Mesenchymal stem cell (in vitro differentiated cells and primary cell): ENCODE measurements at regions not wholly inside any gene's neighbourhood (a gene's known extent, or its start where the extent isn't known, plus 50 kb on each side); places are given as distances from the start of the nearest gene placed in this dataset.

Source experiments
- DNase-seq: peaks from one replicate; pipeline ENCODE4 v3.0.0-alpha.2; 2013
- H2AFZ ChIP-seq: one replicate; pipeline ENCODE4 v1.6.1; 2013; ENCODE audit warnings: low read depth, mild to moderate bottlenecking, control low read depth, inconsistent platforms, low read length, moderate library complexity
- H2AK5ac ChIP-seq: 2 replicates; pipeline ENCODE4 v1.6.1; 2013; ENCODE audit warnings: low read length, moderate library complexity, mild to moderate bottlenecking, inconsistent platforms; ENCODE audit not compliant: severe bottlenecking
- H2BK120ac ChIP-seq: one replicate; pipeline ENCODE4 v1.6.1; 2013; ENCODE audit warnings: low read depth, mild to moderate bottlenecking, inconsistent platforms, low read length, moderate library complexity
- H2BK12ac ChIP-seq, 2 experiments: one replicate each; pipeline ENCODE4 v1.6.1; 2013; ENCODE audit warnings: inconsistent platforms in 2 of 2, low read length in 2 of 2, mild to moderate bottlenecking in 2 of 2, moderate library complexity in 2 of 2, control low read depth in 1 of 2
- H2BK15ac ChIP-seq: one replicate; pipeline ENCODE4 v1.6.1; 2013; ENCODE audit warnings: mild to moderate bottlenecking, low read depth, inconsistent platforms; ENCODE audit not compliant: poor library complexity, severe bottlenecking
- H2BK5ac ChIP-seq: 2 replicates; pipeline ENCODE4 v1.6.1; 2013; ENCODE audit warnings: low read depth, mild to moderate bottlenecking, low read length, control low read depth, inconsistent platforms; ENCODE audit not compliant: poor library complexity, severe bottlenecking
- H3K14ac ChIP-seq, 2 experiments: one replicate each; pipeline ENCODE4 v1.6.1; 2013; ENCODE audit warnings: inconsistent platforms in 2 of 2, low read length in 2 of 2, control low read depth in 1 of 2, mild to moderate bottlenecking in 1 of 2, moderate library complexity in 1 of 2
- H3K18ac ChIP-seq, 2 experiments: one replicate each; pipeline ENCODE4 v1.6.1; 2013; ENCODE audit warnings: inconsistent platforms in 2 of 2, low read length in 2 of 2, control low read depth in 1 of 2, low read depth in 1 of 2, mild to moderate bottlenecking in 1 of 2
- H3K23ac ChIP-seq, 2 experiments: one replicate each; pipeline ENCODE4 v1.6.1; 2013; ENCODE audit warnings: inconsistent platforms in 2 of 2, low read length in 2 of 2, mild to moderate bottlenecking in 2 of 2, moderate library complexity in 2 of 2, control low read depth in 1 of 2
- H3K27ac ChIP-seq: 2 replicates; pipeline ENCODE4 v1.5.1; 2013; ENCODE audit warnings: mild to moderate bottlenecking, moderate library complexity, low read length, control low read depth, inconsistent platforms; ENCODE audit not compliant: poor library complexity, severe bottlenecking
- H3K27me3 ChIP-seq, 2 experiments: 2 replicates each; pipeline versions ENCODE4 v1.6.1 to v1.7.0; 2013; ENCODE audit warnings: low read length in 2 of 2, mild to moderate bottlenecking in 2 of 2, moderate library complexity in 2 of 2, control low read depth in 1 of 2, inconsistent platforms in 1 of 2; ENCODE audit not compliant: control insufficient read depth in 1 of 2, insufficient read depth in 1 of 2
- H3K36me3 ChIP-seq, 2 experiments: 2 replicates each; pipeline versions ENCODE4 v1.6.1 to v1.7.0; 2013; ENCODE audit warnings: low read length in 2 of 2, control low read depth in 1 of 2, inconsistent platforms in 1 of 2, low read depth in 1 of 2, mild to moderate bottlenecking in 1 of 2; ENCODE audit not compliant: insufficient read depth in 2 of 2, control insufficient read depth in 1 of 2
- H3K4ac ChIP-seq, 2 experiments: one replicate each; pipeline ENCODE4 v1.6.1; 2013; ENCODE audit warnings: inconsistent platforms in 2 of 2, low read length in 2 of 2, mild to moderate bottlenecking in 2 of 2, moderate library complexity in 2 of 2, control low read depth in 1 of 2, low read depth in 1 of 2
- H3K4me1 ChIP-seq: 2 replicates; pipeline ENCODE4 v1.6.1; 2013; ENCODE audit warnings: low read depth, low read length, control low read depth; ENCODE audit not compliant: control insufficient read depth, insufficient read depth
- H3K4me2 ChIP-seq: 2 replicates; pipeline ENCODE4 v1.6.1; 2013; ENCODE audit warnings: low read length, mild to moderate bottlenecking, inconsistent platforms; ENCODE audit not compliant: poor library complexity, severe bottlenecking
- H3K4me3 ChIP-seq, 2 experiments: 2 replicates each; pipeline versions ENCODE4 v1.5.1 to v1.7.0; 2013; ENCODE audit warnings: low read length in 2 of 2, mild to moderate bottlenecking in 2 of 2, control low read depth in 1 of 2, low read depth in 1 of 2; ENCODE audit not compliant: insufficient read depth in 1 of 2
- H3K79me1 ChIP-seq: replicated peaks from 2 replicates; pipeline ENCODE4 v1.6.1; 2013; ENCODE audit warnings: mild to moderate bottlenecking, control low read depth, low read length, inconsistent platforms; ENCODE audit not compliant: poor library complexity, severe bottlenecking
- H3K9ac ChIP-seq: 2 replicates; pipeline ENCODE4 v1.7.0; 2013; ENCODE audit warnings: mild to moderate bottlenecking, low read length, moderate library complexity
- H3K9me3 ChIP-seq: 2 replicates; pipeline ENCODE4 v1.7.0; 2013; ENCODE audit warnings: mild to moderate bottlenecking, low read length; ENCODE audit not compliant: control insufficient read depth
- H4K8ac ChIP-seq: one replicate; pipeline ENCODE4 v1.6.1; 2013; ENCODE audit warnings: inconsistent platforms, mild to moderate bottlenecking, low read length, moderate library complexity
- H4K91ac ChIP-seq: one replicate; pipeline ENCODE4 v1.6.1; 2013; ENCODE audit warnings: mild to moderate bottlenecking, low read length, inconsistent platforms
- WGBS: methylation state at CpG from one replicate; pipeline ENCODE4 v1.1.7; 2013; ENCODE audit warnings: mixed read lengths; 5-methylcytosine and 5-hydroxymethylcytosine counted together

DNA sequence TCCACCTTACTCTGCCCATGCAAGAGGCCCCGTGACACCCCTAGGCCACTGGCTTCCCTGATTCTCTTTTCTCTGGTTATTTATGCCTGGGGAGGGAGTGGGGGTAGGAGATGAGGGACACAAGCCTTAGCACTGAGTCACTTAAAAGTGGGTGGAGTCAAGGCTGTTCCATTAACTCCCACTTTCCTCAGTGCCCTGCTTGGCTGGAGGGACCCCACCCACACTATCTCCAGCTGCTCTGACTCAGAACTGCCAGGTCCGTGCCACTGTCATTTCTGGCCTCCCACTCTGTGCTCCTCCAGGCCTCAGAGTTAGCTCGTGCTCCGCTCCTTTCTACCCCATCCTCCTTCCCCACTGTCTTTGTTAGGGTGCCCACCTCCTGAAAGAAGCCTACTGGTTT, 113.4 kb upstream of the UQCRFS1 start:
- H3K27ac ChIP-seq = no peak overlapping the region
- 62% methylated on average over 4 of the region's 4 CpGs for WGBS
- no peak overlapping the region for H3K9ac ChIP-seq

DNA sequence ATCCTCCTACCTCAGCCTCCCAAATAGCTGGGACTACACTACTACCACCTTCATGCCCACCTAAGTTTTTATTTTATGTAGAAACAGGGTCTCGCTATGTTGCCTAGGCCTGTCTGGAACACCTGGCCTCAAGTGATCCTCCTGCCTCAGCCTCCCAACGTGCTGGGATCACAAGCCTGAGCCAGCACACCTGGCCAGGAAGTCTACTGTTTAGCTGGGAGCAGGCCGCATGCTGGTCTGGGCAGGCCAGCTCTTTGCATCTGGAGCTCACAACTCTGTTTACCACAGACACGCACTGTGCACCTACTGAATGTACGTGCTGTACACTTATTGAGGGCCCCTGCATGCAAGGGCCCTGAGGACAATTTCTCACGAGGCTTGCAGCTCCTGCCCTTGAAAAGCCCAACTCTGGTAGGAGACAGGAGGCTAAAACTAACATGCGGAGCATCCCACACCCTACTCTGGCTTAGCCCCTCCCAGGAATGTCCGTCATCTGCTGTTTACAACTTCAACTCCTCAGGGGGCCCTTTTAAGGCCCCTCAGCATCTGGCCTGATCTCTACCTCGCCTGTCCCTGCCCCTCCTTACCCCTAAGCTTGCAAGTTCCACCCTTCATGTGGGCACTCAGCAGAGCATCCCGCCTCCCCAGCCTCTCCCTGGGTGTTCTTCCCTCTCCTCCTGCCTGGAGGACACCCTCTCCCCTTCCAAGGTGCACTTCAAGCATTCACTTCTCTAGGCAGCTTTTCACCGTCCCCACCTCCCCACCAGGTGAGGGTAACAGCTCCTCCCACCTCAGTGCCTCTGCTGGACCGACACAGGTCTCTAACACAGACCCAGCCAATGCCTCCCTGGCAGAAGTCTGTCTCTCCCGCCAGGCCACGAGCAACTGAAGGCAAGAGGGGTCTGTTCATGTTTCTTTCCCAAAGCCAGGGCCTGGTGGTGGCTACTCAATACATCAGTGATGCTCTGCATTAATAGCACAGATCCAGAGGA, 114.2 kb upstream of the UQCRFS1 start:
- Histone ChIP-seq H2AK5ac (no peak overlapping the region), H3K9ac (no peak overlapping the region), H2BK120ac (no peak overlapping the region), H3K23ac (no peak overlapping the region), H3K4me3 (no peak overlapping the region), H3K4ac (no peak overlapping the region), H3K4me2 (no peak overlapping the region), H3K14ac (no peak overlapping the region), H3K79me1 (no peaks in the 10 kb centered on the region), H2BK12ac (no peak overlapping the region), H2BK15ac (no peak overlapping the region), H2BK5ac (no peak overlapping the region), H3K9me3 (no peaks in the 10 kb centered on the region), H3K36me3 (no peaks in the 10 kb centered on the region), H2AFZ (no peak overlapping the region), H4K8ac (no peak overlapping the region), H3K27ac (no peak overlapping the region), H3K27me3 (no peaks in the 10 kb centered on the region), H3K4me1 (no peaks in the 10 kb centered on the region), H4K91ac (no peak overlapping the region), H3K18ac (no peak overlapping the region)
- 44% methylated on average over 14 of the region's 14 CpGs for WGBS
- DNase-seq = no peak

More for the DNA sequence above, 113.4 kb upstream of the UQCRFS1 start:
- H2BK120ac ChIP-seq = no peak overlapping the region
- no peaks in the 10 kb centered on the region for H3K36me3 ChIP-seq
- no peak overlapping the region for H2AK5ac ChIP-seq
- H4K8ac ChIP-seq = no peak overlapping the region
- H2BK15ac ChIP-seq = no peak overlapping the region
- no peak overlapping the region for H2BK12ac ChIP-seq
- H3K4ac ChIP-seq = no peak overlapping the region
- no peak for DNase-seq
- no peaks in the 10 kb centered on the region for H3K9me3 ChIP-seq
- no peak overlapping the region for H3K14ac ChIP-seq
- H3K4me3 ChIP-seq = no peak overlapping the region
- no peak overlapping the region for H2BK5ac ChIP-seq
- H3K23ac ChIP-seq = no peak overlapping the region
- H4K91ac ChIP-seq = no peak overlapping the region
- H3K79me1 ChIP-seq = no peaks in the 10 kb centered on the region
- no peak overlapping the region for H3K4me2 ChIP-seq
- no peak overlapping the region for H3K18ac ChIP-seq
- no peak overlapping the region for H2AFZ ChIP-seq
- no peaks in the 10 kb centered on the region for H3K27me3 ChIP-seq
- no peaks in the 10 kb centered on the region for H3K4me1 ChIP-seq

DNA sequence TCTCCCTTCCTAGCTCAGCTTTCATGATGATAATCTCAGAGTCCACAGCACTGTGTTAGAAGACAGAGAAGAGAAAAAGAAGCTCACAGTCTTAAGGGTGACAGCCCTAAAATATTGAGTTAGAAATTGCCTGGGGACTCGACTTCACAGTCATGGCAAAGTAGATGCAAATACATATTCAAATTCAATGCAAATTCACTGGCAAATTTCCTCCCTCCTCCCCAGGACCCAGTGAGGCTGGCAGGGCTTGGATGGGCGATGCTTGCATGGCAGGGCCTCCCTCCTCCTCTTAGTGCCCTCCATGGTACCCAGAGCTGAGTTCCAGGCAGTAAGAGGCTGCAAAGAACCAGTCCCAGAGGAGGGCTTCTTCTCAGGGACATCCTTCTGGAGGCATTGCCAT, 115.6 kb upstream of the UQCRFS1 start:
- Histone ChIP-seq H2BK12ac (no peak overlapping the region), H3K4me2 (no peak overlapping the region), H4K91ac (no peak overlapping the region), H2AK5ac (no peak overlapping the region), H2AFZ (no peak overlapping the region), H3K23ac (no peak overlapping the region), H3K4me3 (no peak overlapping the region), H3K79me1 (no peaks in the 10 kb centered on the region), H3K4ac (no peak overlapping the region), H2BK120ac (no peak overlapping the region), H2BK5ac (no peak overlapping the region), H3K9ac (no peak overlapping the region), H3K27me3 (no peaks in the 10 kb centered on the region), H3K27ac (no peak overlapping the region), H3K4me1 (no peaks in the 10 kb centered on the region), H4K8ac (no peak overlapping the region), H2BK15ac (no peak overlapping the region), H3K14ac (no peak overlapping the region), H3K9me3 (no peaks in the 10 kb centered on the region), H3K18ac (no peak overlapping the region), H3K36me3 (no peaks in the 10 kb centered on the region)
- WGBS = 21% methylated on average over 2 of the region's 2 CpGs
- DNase-seq = no peak

DNA sequence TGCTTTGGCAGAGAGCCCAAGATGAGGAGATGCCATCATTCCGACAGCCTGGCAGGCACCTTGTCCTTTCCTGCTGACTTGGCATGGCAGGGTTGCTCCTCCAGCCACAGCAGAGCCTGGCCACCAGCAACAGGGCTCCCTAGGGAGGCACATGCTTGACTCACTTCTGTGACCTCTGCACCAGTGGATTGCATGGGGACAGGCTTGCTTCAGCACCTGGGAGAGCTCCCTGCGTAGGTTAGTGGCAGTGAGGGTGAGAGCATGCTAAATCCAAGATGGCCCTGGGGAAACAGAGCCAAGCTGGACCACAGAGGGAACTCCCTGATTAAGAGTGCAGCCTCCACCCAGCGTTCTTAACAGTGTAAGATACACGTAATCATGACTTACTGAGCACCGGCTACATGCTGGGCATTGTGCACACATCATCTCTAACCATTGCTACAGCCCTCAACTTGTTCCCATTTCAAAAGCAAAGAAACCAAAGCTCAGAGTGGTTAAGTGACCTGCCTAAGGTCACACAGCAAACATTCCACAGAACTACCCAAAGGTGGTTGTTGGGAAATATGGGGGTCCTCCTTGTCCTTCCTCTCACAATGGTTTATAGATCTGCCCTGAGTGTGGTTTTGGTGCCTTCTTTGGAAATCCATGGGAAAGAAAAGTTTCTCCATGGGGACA, 116.6 kb upstream of the UQCRFS1 start:
- Histone ChIP-seq H3K4ac (no peak overlapping the region), H2BK15ac (no peak overlapping the region), H2AK5ac (no peak overlapping the region), H3K9me3 (no peaks in the 10 kb centered on the region), H3K9ac (no peak overlapping the region), H3K23ac (no peak overlapping the region), H2BK5ac (no peak overlapping the region), H2BK120ac (no peak overlapping the region), H3K36me3 (no peaks in the 10 kb centered on the region), H3K79me1 (no peaks in the 10 kb centered on the region), H3K27ac (no peak overlapping the region), H2BK12ac (no peak overlapping the region), H2AFZ (no peak overlapping the region), H4K91ac (no peak overlapping the region), H3K14ac (no peak overlapping the region), H3K4me3 (no peak overlapping the region), H3K27me3 (no peaks in the 10 kb centered on the region), H3K18ac (no peak overlapping the region), H3K4me2 (no peak overlapping the region), H4K8ac (no peak overlapping the region), H3K4me1 (no peaks in the 10 kb centered on the region)
- no peak for DNase-seq
- 35% methylated on average over 5 of the region's 5 CpGs for WGBS
